ENCODE measurements at regions not wholly inside any gene's neighbourhood (a gene's known extent, or its start where the extent isn't known, plus 50 kb on each side); places are given as distances from the start of the nearest gene placed in this dataset.

DNA sequence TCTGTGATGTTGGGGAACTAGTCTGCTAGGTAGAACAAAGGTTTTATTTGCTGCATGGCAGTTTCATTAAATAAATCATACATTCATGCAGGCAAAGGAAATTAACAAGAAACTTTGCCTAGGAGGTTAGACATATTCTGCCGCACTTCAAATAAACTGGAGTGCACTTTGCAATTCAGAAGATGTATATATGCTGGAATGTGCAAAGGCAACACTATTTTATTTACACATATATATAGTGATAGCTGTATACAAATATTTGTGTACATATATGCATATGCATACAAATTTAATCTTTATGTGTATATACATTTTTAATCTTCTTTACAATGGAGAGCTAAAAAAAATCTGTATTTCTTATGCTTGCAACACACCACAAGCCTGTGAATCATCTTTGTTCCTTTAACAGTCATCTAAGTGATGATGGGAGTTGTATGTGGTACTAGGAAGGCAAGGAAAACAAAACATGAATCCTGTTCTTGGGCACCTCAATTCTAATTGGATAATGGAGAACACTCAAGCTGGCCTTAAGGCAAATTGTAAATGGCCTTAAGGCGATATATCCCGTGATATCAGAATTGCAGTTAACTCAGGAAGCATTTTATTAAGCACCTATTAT lies 605.8 kb upstream of the CAMK1G start:
- TF ChIP-seq POLR2AphosphoS5 (IDR thresholded peaks at IDR 0.05) = no peak
- TF ChIP-seq, protein P1, sequence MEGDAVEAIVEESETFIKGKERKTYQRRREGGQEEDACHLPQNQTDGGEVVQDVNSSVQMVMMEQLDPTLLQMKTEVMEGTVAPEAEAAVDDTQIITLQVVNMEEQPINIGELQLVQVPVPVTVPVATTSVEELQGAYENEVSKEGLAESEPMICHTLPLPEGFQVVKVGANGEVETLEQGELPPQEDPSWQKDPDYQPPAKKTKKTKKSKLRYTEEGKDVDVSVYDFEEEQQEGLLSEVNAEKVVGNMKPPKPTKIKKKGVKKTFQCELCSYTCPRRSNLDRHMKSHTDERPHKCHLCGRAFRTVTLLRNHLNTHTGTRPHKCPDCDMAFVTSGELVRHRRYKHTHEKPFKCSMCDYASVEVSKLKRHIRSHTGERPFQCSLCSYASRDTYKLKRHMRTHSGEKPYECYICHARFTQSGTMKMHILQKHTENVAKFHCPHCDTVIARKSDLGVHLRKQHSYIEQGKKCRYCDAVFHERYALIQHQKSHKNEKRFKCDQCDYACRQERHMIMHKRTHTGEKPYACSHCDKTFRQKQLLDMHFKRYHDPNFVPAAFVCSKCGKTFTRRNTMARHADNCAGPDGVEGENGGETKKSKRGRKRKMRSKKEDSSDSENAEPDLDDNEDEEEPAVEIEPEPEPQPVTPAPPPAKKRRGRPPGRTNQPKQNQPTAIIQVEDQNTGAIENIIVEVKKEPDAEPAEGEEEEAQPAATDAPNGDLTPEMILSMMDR (IDR thresholded peaks at IDR 0.05) = no peak
